GM12873 (cell line): ENCODE measurements at regions not wholly inside any gene's neighbourhood (a gene's known extent, or its start where the extent isn't known, plus 50 kb on each side); places are given as distances from the start of the nearest gene placed in this dataset.

Experiments
- CTCF ChIP-seq: IDR thresholded peaks from 2 replicates; pipeline ENCODE4 v1.5.1; 2012; ENCODE audit warnings: low read depth, mild to moderate bottlenecking, moderate library complexity, low read length, control low read depth; ENCODE audit not compliant: insufficient read depth; ENCODE audit errors: missing control alignments

DNA sequence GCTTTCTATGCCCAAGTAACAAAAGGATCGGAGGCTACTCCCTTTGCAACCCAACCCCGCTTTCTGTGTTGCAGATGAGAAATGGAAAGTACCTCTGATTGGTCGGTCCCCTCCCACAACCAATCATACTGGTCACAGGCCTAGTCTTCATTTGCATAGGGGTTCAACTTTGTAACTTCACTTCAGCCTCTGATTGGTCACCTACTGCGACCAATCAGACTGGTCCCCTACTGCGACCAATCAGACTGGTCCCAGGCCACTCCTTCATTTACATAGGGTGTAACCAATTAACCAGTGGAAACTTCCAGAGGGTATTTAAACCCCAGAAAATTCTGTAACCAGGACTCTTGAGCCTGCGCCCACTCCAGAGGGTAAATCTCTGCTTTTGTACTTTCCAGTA lies 906.4 kb upstream of the TMEM132C start:
- TF ChIP-seq CTCF = no peak

- no peak for TF ChIP-seq CTCF
These were observed 904.8 kb upstream of the TMEM132C start for GRCh38 chr12:127362121-127362520.

- TF ChIP-seq CTCF = peak; percentile 42
These were observed 903.6 kb upstream of the TMEM132C start for GRCh38 chr12:127363392-127363791.

DNA sequence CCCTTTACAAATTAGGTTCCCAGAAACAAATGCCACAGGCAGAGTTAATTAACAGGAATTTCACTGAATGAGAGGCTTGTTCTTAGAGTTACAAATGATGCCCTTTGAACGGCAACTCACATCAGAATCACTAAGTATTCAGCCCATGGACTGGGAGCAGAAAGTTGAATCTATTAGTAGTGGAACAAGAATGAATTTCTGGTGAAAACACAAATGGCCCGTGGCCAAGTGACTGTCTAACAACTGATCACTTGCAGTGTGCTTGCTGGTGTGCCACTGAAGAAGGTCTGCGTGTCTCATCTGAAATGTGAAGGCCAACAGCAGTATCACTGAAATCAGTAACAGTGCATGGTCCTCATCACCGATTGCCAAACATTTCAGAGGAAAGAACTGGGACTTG lies 893.4 kb upstream of the TMEM132C start:
- no peak for TF ChIP-seq CTCF

GRCh38 chr12:127374447-127374846 lies 892.5 kb upstream of the TMEM132C start:
- TF ChIP-seq CTCF = no peak

GRCh38 chr12:127381043-127381668 lies 885.8 kb upstream of the TMEM132C start:
- TF ChIP-seq CTCF = peak; percentile 94

DNA sequence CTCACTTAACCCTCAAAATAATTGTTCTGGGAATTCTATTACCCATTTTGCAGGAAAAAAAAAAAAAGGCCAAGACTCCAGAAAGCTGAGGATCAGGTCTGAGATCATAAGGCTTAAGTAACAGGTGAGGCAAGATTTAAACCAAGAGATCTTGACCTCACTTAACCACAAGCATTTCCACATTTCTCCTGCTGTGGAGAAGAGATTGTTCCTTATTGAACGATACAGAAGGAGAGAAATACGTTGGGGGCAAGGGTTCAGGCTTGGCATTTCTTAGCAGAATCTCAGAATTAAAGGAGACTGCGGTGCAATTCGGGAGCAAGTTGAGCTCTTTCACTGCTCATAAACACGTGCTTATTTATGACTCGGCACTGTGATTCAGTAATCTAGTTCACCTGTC lies 885.3 kb upstream of the TMEM132C start:
- no peak for TF ChIP-seq CTCF
